H9 (cell line): ENCODE measurements at regions not wholly inside any gene's neighbourhood (a gene's known extent, or its start where the extent isn't known, plus 50 kb on each side); places are given as distances from the start of the nearest gene placed in this dataset.
A peak's percentile ranks its signal among the peaks of the same experiment; 100 is the strongest.

Experiments
- DNase-seq: peaks from one replicate; pipeline ENCODE4 v3.0.0-alpha.2; 2017
- H2AFZ ChIP-seq: one replicate; pipeline ENCODE4 v1.6.1; 2013; ENCODE audit warnings: mild to moderate bottlenecking, low read length, control low read depth, moderate library complexity
- H2AK5ac ChIP-seq: 2 replicates; pipeline ENCODE4 v1.6.1; 2013; ENCODE audit warnings: low read length, control low read depth, mixed read lengths; ENCODE audit not compliant: insufficient read length
- H2BK120ac ChIP-seq: one replicate; pipeline ENCODE4 v1.6.1; 2013; ENCODE audit warnings: low read depth, mild to moderate bottlenecking, low read length, control low read depth, inconsistent platforms; ENCODE audit not compliant: poor library complexity, severe bottlenecking
- H2BK12ac ChIP-seq: 2 replicates; pipeline ENCODE4 v1.6.1; 2013; ENCODE audit warnings: low read length, control low read depth, mixed read lengths, low read depth; ENCODE audit not compliant: insufficient read length
- H2BK15ac ChIP-seq: 2 replicates; pipeline ENCODE4 v1.6.1; 2013; ENCODE audit warnings: low read depth, low read length, control low read depth
- H2BK20ac ChIP-seq: one replicate; pipeline ENCODE4 v1.6.1; 2013; ENCODE audit warnings: low read depth, mild to moderate bottlenecking, low read length, control low read depth, inconsistent platforms; ENCODE audit not compliant: poor library complexity, severe bottlenecking
- H2BK5ac ChIP-seq: 2 replicates; pipeline ENCODE4 v1.6.1; 2013; ENCODE audit warnings: low read length, control low read depth, mixed read lengths; ENCODE audit not compliant: insufficient read length
- H3K14ac ChIP-seq: 2 replicates; pipeline ENCODE4 v1.6.1; 2013; ENCODE audit warnings: low read length, control low read depth; ENCODE audit not compliant: insufficient read depth
- H3K18ac ChIP-seq: 2 replicates; pipeline ENCODE4 v1.6.1; 2013; ENCODE audit warnings: low read depth, mild to moderate bottlenecking, mixed read lengths, low read length, control low read depth; ENCODE audit not compliant: insufficient read length
- H3K23ac ChIP-seq: 2 replicates; pipeline ENCODE4 v1.6.1; 2013; ENCODE audit warnings: low read length, control low read depth, mixed read lengths, low read depth; ENCODE audit not compliant: insufficient read length
- H3K23me2 ChIP-seq: 2 replicates; pipeline ENCODE4 v1.6.1; 2013; ENCODE audit warnings: low read depth, mild to moderate bottlenecking, mixed read lengths, low read length, control low read depth; ENCODE audit not compliant: insufficient read length, poor library complexity, severe bottlenecking
- H3K27ac ChIP-seq: 2 replicates; pipeline ENCODE4 v1.5.1; 2013; ENCODE audit warnings: low read length, control low read depth, mixed read lengths, low read depth; ENCODE audit not compliant: insufficient read length
- H3K27me3 ChIP-seq: 2 replicates; pipeline ENCODE4 v1.6.1; 2013; ENCODE audit warnings: low read length, control low read depth, inconsistent platforms; ENCODE audit not compliant: insufficient read depth
- H3K4ac ChIP-seq: 2 replicates; pipeline ENCODE4 v1.6.1; 2013; ENCODE audit warnings: low read depth, mild to moderate bottlenecking, control low read depth, inconsistent platforms, low read length, moderate library complexity
- H3K4me1 ChIP-seq: 2 replicates; pipeline ENCODE4 v1.6.1; 2013; ENCODE audit warnings: low read length, control low read depth, inconsistent platforms; ENCODE audit not compliant: insufficient read depth
- H3K4me2 ChIP-seq: 2 replicates; pipeline ENCODE4 v1.6.1; 2013; ENCODE audit warnings: low read length, control low read depth, mixed read lengths; ENCODE audit not compliant: insufficient read length, insufficient read depth
- H3K56ac ChIP-seq: 2 replicates; pipeline ENCODE4 v1.6.1; 2013; ENCODE audit warnings: low read depth, mild to moderate bottlenecking, mixed read lengths, low read length, control low read depth; ENCODE audit not compliant: insufficient read length
- H3K79me1 ChIP-seq: 2 replicates; pipeline ENCODE4 v1.6.1; 2013; ENCODE audit warnings: low read depth, mild to moderate bottlenecking, moderate library complexity, low read length, control low read depth, inconsistent platforms; ENCODE audit not compliant: insufficient read depth, poor library complexity, severe bottlenecking
- H3K79me2 ChIP-seq: 2 replicates; pipeline ENCODE4 v1.6.1; 2013; ENCODE audit warnings: low read length, control low read depth, inconsistent platforms; ENCODE audit not compliant: insufficient read depth
- H3K9ac ChIP-seq: 2 replicates; pipeline ENCODE4 v1.6.1; 2013; ENCODE audit warnings: low read length, control low read depth, mixed read lengths; ENCODE audit not compliant: insufficient read length; ENCODE audit errors: extremely low read depth
- H3K9me3 ChIP-seq: one replicate; pipeline ENCODE4 v1.6.1; 2013; ENCODE audit warnings: low read depth, low read length, inconsistent platforms; ENCODE audit not compliant: control insufficient read depth
- H3T11ph ChIP-seq: one replicate; pipeline ENCODE4 v1.6.1; 2013; ENCODE audit warnings: mild to moderate bottlenecking, low read length, control low read depth, inconsistent platforms
- H4K20me1 ChIP-seq: one replicate; pipeline ENCODE4 v1.6.1; 2013; ENCODE audit not compliant: control insufficient read depth, insufficient read length, insufficient read depth
- H4K5ac ChIP-seq: 2 replicates; pipeline ENCODE4 v1.6.1; 2013; ENCODE audit warnings: low read depth, mild to moderate bottlenecking, mixed read lengths, low read length, control low read depth; ENCODE audit not compliant: insufficient read length
- H4K8ac ChIP-seq: replicated peaks from 2 replicates; pipeline ENCODE4 v1.6.1; 2013; ENCODE audit warnings: low read length, control low read depth, mixed read lengths, low read depth; ENCODE audit not compliant: insufficient read length
- H4K91ac ChIP-seq: 2 replicates; pipeline ENCODE4 v1.6.1; 2013; ENCODE audit warnings: low read depth, mild to moderate bottlenecking, moderate library complexity, mixed read lengths, low read length, control low read depth; ENCODE audit not compliant: insufficient read length
- H3K27ac Mint-ChIP-seq, 3 experiments: 2 replicates in 2 of 3; 3 replicates in 1 of 3; pipeline ENCODE4 v1.8.0; 2020 to 2021; ENCODE audit warnings: mixed read lengths in 3 of 3, mild to moderate bottlenecking in 1 of 3, moderate library complexity in 1 of 3
- H3K27me3 Mint-ChIP-seq: 2 replicates; pipeline ENCODE4 v1.8.0; 2021; ENCODE audit warnings: low read depth, mild to moderate bottlenecking, moderate library complexity, mixed read lengths
- H3K36me3 Mint-ChIP-seq, 3 experiments: 2 replicates in 2 of 3; 3 replicates in 1 of 3; pipeline ENCODE4 v1.8.0; 2020 to 2021; ENCODE audit warnings: low read depth in 3 of 3, mixed read lengths in 3 of 3; ENCODE audit not compliant: insufficient read depth in 1 of 3
- H3K4me1 Mint-ChIP-seq, 2 experiments: 2 replicates each; pipeline ENCODE4 v1.8.0; 2020; ENCODE audit warnings: mixed read lengths in 2 of 2
- H3K4me3 Mint-ChIP-seq, 2 experiments: 2 replicates in 1 of 2; 3 replicates in 1 of 2; pipeline ENCODE4 v1.8.0; 2020 to 2021; ENCODE audit warnings: mild to moderate bottlenecking in 2 of 2, mixed read lengths in 2 of 2, moderate library complexity in 1 of 2
- H3K9me3 Mint-ChIP-seq, 2 experiments: 2 replicates in 1 of 2; 3 replicates in 1 of 2; pipeline ENCODE4 v1.8.0; 2020; ENCODE audit warnings: mild to moderate bottlenecking in 2 of 2, mixed read lengths in 2 of 2, moderate library complexity in 1 of 2
- WGBS: extraction: QIAGEN DNeasy Blood & Tissue Kit; methylation state at CpG from one replicate; pipeline ENCODE4 v1.1.7; 2013; ENCODE audit warnings: missing lambda C conversion rate, low lambda C conversion rate, mixed read lengths; ENCODE audit not compliant: insufficient read length; ENCODE audit errors: extremely low coverage; 5-methylcytosine and 5-hydroxymethylcytosine counted together
- TF ChIP-seq, protein P1 (sequence below): fragments of 200-600 bp; sonication (generic); conservative IDR thresholded peaks from 3 replicates; pipeline ENCODE4 v1.8.0; 2021; ENCODE audit warnings: antibody characterized with exemption, mild to moderate bottlenecking

DNA sequence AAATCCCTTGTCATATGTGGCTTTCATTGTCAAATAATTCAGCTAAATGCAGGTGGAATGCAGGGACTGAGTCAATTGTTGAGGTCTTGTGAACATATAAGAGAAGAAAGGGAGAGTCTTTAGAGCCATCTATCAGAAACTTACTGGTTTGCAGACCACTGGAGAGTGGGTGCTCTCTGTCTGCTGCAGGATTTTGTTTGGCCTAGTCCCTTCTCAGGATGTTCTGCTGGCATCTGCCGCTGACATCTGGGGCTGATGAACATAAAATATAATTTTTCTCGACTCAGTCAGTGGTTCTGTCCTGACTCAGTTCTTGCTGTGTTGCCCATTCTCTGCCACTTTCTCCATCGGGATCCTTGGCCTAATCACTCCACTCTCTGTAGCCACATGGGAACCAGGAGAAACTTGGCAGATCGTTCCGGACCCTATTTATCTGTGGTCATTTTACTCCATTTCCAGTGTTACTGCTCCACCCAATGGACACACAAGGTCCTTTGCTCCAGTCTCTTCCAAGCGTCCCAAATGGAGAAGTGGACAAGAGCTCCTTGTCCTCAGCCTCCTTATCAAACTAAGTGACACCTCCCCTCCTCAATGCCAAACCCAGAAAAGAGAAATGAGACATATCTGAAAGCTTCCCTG, 436.2 kb downstream of the FAT4 start:
- Mint-ChIP-seq H3K36me3 (peaks cover 1 to 6% (median 2%) of the 10 kb centered on the region in 3 experiments; a peak in 5 of 7 replicates), H3K9me3 (peaks cover under 1 to 8% of the 10 kb centered on the region in 2 experiments; a peak in 2 of 5 replicates), H3K27ac (no peak overlapping the region; a peak in 1 of 7 replicates), H3K27me3 (no peaks in the 10 kb centered on the region), H3K4me1 (peaks cover 3 to 11% of the 10 kb centered on the region in 2 experiments; a peak in 2 of 4 replicates), H3K4me3 (no peak overlapping the region)
- H3T11ph ChIP-seq = no peak overlapping the region
- no peak overlapping the region for H3K23ac ChIP-seq
- H3K23me2 ChIP-seq = no peaks in the 10 kb centered on the region
- H3K79me2 ChIP-seq = no peaks in the 10 kb centered on the region
- TF ChIP-seq, protein P1, sequence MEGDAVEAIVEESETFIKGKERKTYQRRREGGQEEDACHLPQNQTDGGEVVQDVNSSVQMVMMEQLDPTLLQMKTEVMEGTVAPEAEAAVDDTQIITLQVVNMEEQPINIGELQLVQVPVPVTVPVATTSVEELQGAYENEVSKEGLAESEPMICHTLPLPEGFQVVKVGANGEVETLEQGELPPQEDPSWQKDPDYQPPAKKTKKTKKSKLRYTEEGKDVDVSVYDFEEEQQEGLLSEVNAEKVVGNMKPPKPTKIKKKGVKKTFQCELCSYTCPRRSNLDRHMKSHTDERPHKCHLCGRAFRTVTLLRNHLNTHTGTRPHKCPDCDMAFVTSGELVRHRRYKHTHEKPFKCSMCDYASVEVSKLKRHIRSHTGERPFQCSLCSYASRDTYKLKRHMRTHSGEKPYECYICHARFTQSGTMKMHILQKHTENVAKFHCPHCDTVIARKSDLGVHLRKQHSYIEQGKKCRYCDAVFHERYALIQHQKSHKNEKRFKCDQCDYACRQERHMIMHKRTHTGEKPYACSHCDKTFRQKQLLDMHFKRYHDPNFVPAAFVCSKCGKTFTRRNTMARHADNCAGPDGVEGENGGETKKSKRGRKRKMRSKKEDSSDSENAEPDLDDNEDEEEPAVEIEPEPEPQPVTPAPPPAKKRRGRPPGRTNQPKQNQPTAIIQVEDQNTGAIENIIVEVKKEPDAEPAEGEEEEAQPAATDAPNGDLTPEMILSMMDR = peak; percentile 77
- H3K56ac ChIP-seq = no peak overlapping the region
- no peak overlapping the region for H3K9ac ChIP-seq
- no peak overlapping the region for H3K14ac ChIP-seq
- peak; percentile 62 for DNase-seq
- no peak overlapping the region for H2AFZ ChIP-seq
- no peak overlapping the region for H4K8ac ChIP-seq
- no peak overlapping the region for H4K5ac ChIP-seq
- no peaks in the 10 kb centered on the region for H3K79me1 ChIP-seq
- no peak overlapping the region for H2BK20ac ChIP-seq
- no peak overlapping the region for H3K4me2 ChIP-seq
- H2BK5ac ChIP-seq = no peak overlapping the region
- no peaks in the 10 kb centered on the region for H4K20me1 ChIP-seq
- WGBS = no CpG with 5 or more reads among the region's 6 CpGs
- H3K9me3 ChIP-seq = no peaks in the 10 kb centered on the region
- no peaks in the 10 kb centered on the region for H3K4me1 ChIP-seq
- no peak overlapping the region for H4K91ac ChIP-seq
- no peak overlapping the region for H2BK15ac ChIP-seq
- no peak overlapping the region for H2BK12ac ChIP-seq
- no peak overlapping the region for H3K18ac ChIP-seq
- H3K27me3 ChIP-seq = no peaks in the 10 kb centered on the region
- H3K27ac ChIP-seq = no peak overlapping the region
- no peak overlapping the region for H2AK5ac ChIP-seq
- H3K4ac ChIP-seq = no peak overlapping the region
- no peak overlapping the region for H2BK120ac ChIP-seq
